ENCODE measurements at regions not wholly inside any gene's neighbourhood (a gene's known extent, or its start where the extent isn't known, plus 50 kb on each side); places are given as distances from the start of the nearest gene placed in this dataset.

DNA sequence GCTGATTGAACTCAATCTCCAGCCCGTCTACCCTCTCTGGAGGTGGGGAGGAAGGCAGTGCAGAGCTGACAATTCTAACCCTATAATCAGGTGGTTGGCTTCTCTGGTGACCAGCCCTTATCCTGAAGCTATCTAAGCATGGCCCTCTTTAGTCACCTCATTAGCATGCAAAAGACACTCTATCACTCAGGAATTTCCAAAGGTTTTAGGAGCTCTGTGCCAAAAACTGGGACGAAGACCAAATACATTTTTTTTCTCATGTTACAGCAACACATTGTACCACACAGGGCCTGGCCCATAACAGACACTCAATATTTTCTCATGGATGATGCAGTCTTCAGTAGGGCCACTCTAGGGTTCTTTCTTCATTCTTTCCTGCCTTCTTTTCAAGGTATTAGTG is 118.8 kb upstream of the VLDLR start:
- no peak for DNase-seq (ENCODE audit: low spot score in 2 of 2, unreplicated experiment in 2 of 2)
- Mint-ChIP-seq H3K4me1 (peaks cover 25% of the 10 kb centered on the region), H3K27ac (no peak overlapping the region), H3K27me3 (ENCODE audit: low read depth) (no peaks in the 10 kb centered on the region), H3K36me3 (peaks cover 8% of the 10 kb centered on the region), H3K4me3 (no peak overlapping the region), H3K9me3 (no peaks in the 10 kb centered on the region)
- TF ChIP-seq, protein P1, sequence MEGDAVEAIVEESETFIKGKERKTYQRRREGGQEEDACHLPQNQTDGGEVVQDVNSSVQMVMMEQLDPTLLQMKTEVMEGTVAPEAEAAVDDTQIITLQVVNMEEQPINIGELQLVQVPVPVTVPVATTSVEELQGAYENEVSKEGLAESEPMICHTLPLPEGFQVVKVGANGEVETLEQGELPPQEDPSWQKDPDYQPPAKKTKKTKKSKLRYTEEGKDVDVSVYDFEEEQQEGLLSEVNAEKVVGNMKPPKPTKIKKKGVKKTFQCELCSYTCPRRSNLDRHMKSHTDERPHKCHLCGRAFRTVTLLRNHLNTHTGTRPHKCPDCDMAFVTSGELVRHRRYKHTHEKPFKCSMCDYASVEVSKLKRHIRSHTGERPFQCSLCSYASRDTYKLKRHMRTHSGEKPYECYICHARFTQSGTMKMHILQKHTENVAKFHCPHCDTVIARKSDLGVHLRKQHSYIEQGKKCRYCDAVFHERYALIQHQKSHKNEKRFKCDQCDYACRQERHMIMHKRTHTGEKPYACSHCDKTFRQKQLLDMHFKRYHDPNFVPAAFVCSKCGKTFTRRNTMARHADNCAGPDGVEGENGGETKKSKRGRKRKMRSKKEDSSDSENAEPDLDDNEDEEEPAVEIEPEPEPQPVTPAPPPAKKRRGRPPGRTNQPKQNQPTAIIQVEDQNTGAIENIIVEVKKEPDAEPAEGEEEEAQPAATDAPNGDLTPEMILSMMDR (IDR thresholded peaks at IDR 0.05; ENCODE audit: unreplicated experiment) = no peak

DNA sequence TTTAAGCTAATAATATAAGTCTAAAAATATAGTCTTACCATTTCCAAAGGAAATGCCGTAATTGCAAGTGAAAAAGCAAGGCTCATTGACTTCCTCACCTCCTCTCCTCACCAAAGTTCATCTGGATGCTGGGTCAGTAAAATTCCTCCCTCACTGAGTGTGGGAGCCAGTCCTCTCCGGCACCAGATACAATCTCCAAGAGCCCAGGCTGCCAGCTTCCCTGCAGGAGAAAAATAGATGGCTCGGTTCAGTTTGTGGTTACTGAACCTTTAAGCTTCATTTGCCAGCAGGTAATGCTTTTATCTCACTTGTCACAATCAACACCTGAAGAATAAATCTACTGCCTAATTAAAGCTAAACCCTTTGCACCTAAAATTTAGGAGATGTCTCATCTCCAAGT is 115.3 kb upstream of the VLDLR start:
- DNase-seq (ENCODE audit: low spot score in 2 of 2, unreplicated experiment in 2 of 2) = no peak
- Mint-ChIP-seq H3K27ac (no peak overlapping the region), H3K27me3 (ENCODE audit: low read depth) (no peaks in the 10 kb centered on the region), H3K9me3 (peaks cover 22% of the 10 kb centered on the region), H3K4me3 (no peak overlapping the region), H3K36me3 (peaks cover 30% of the 10 kb centered on the region), H3K4me1 (peaks cover 16% of the 10 kb centered on the region)
- TF ChIP-seq, protein P1 (IDR thresholded peaks at IDR 0.05; ENCODE audit: unreplicated experiment) = no peak

DNA sequence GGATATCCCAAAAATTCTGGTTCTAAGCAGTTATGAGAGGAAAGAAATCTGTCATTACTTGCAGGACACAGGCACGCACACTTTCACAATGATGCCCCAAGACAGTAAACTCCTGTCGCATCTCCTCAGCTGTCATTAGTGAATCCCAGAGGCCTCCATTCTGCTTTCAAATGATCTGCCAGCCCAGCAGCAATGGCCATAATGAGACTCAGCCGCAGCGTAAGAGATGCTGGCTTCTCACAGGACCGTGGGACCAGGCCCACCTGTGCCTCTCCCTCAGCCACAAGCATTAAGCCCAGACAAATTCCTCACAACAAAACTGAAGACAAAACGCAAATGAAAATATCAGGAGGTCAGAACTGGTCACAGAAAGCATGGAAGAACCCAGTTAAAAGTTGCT is 98.0 kb upstream of the VLDLR start:
- Mint-ChIP-seq H3K9me3 (peaks cover 32% of the 10 kb centered on the region), H3K4me3 (no peak overlapping the region), H3K27me3 (ENCODE audit: low read depth) (no peaks in the 10 kb centered on the region), H3K36me3 (peaks cover 38% of the 10 kb centered on the region), H3K4me1 (no peaks in the 10 kb centered on the region), H3K27ac (no peak overlapping the region)
- DNase-seq (ENCODE audit: low spot score in 2 of 2, unreplicated experiment in 2 of 2) = no peak
- TF ChIP-seq, protein P1 (IDR thresholded peaks at IDR 0.05; ENCODE audit: unreplicated experiment) = no peak

DNA sequence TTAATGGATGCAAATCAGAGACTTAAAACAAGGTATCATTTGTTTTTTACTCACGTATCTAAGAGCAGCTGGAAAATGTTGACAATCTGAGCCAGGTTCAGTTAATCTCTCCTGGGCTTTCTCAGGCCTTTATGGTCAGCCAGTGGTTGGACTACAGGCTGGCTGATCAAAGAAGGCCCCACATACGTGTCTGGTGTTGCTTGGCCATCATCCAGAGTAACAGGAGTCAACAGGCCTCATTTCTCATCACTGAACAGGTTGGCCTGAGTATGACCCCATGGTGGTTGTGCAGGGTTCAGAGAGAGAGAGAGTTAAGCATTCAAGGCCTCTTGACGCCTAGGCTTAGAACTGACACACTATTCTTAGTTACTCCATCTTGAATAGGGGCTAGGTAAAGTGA is 97.0 kb upstream of the VLDLR start:
- Mint-ChIP-seq H3K4me3 (no peak overlapping the region), H3K27me3 (ENCODE audit: low read depth) (no peaks in the 10 kb centered on the region)
- no peak for DNase-seq (ENCODE audit: low spot score in 2 of 2, unreplicated experiment in 2 of 2)

DNA sequence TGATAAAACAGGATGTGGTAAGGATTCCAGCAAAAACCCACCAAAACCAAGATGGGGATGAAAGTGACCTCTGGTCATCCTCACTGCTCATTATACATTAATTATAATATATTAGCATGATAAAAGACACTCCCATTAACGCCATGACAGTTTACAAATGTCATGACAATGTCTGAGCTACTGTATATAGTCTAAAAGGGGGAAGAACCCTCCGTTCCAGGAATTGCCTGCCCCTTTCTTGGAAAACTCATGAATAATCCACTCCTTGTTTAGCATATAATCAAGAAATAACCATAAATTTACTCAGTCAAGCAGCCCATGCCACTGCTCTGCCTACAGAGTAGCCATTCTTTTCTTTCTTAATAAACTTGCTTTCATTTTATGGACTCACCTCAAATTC is 96.4 kb upstream of the VLDLR start:
- DNase-seq (ENCODE audit: low spot score in 2 of 2, unreplicated experiment in 2 of 2) = no peak
- no peak overlapping the region for H3K27ac Mint-ChIP-seq
- H3K36me3 Mint-ChIP-seq = peaks cover 25% of the 10 kb centered on the region
- no peak overlapping the region for H3K4me3 Mint-ChIP-seq
- H3K27me3 Mint-ChIP-seq (ENCODE audit: low read depth) = no peaks in the 10 kb centered on the region
- H3K9me3 Mint-ChIP-seq = peaks cover 19% of the 10 kb centered on the region
- no peaks in the 10 kb centered on the region for H3K4me1 Mint-ChIP-seq
- TF ChIP-seq, protein P1 (IDR thresholded peaks at IDR 0.05; ENCODE audit: unreplicated experiment) = no peak

More for the DNA sequence above, 97.0 kb upstream of the VLDLR start:
- peaks cover 23% of the 10 kb centered on the region for H3K9me3 Mint-ChIP-seq
- TF ChIP-seq, protein P1 (IDR thresholded peaks at IDR 0.05; ENCODE audit: unreplicated experiment) = no peak
- H3K36me3 Mint-ChIP-seq = peaks cover 30% of the 10 kb centered on the region
- no peaks in the 10 kb centered on the region for H3K4me1 Mint-ChIP-seq
- no peak overlapping the region for H3K27ac Mint-ChIP-seq
